Hematopoietic multipotent progenitor cell treated with erythropoietin and hydrocortisone succinate and interleukin-3 and kit ligand, for 8 days (in vitro differentiated cells): ENCODE measurements at regions not wholly inside any gene's neighbourhood (a gene's known extent, or its start where the extent isn't known, plus 50 kb on each side); places are given as distances from the start of the nearest gene placed in this dataset.

Experiments used
- DNase-seq: peaks from one replicate; pipeline ENCODE4 v3.0.0-alpha.2; 2015

GRCh38 chr1:62917314-62917713 is 133.4 kb downstream of the ATG4C start:
- DNase-seq, result no peak

DNA sequence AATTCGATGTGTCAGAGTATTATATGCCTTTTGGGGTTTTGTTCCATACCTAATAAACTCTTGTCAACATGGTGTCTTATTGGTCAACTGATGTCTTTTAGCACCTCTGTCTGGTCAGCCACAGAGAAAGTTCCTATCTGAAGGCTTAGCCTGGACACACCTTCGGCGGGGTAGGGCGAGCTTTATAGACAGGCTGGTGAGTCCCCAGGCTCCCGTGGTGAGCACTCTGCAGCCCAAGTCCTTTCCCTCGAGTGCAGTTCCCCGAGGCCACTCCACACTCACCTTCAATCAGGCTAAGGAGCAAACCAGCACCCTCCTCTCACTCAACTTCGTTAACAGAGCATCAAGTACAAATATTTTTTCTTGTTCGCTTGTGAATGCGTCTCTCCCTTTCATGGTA is 133.9 kb downstream of the ATG4C start:
- no peak for DNase-seq

DNA sequence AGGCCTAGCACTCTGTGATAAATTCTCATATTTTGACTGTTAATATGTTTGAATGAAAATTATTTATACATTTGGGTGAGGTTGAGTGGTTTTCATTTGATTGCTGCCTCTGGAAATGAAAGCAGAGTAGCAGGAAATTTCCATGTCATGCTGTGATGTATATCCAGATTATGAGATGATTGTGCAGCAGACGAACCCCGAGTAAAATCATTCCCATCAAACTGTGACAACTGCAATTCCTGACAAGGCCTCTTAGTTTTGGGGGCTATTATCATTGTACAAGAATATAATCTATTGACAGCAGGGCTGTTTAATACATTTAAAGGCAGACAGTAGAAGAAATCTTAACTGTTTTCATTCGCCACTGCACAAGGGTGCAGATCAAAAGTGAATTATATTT is 134.8 kb downstream of the ATG4C start:
- DNase-seq, result no peak

DNA sequence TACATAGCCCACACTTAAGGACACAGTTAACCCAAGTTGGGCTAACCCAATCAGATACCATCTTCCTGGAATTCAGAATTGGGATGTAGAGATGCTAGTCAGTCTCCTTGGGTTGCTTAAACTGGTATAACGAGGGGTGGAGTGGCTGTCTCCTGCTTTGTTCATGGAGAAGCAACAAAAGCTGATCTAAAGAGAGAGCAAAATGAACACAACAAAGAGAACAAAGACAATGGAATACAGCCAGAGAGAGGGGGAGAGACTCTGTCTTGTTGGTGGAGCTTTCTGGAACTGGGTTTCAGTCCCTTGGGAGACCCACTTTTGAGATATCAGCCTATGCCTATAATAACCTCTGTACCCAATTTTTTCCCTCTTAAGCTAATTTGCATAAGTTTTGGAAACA is 138.1 kb downstream of the ATG4C start:
- no peak for DNase-seq

GRCh38 chr1:62924983-62925790 is 141.3 kb downstream of the ATG4C start:
- no peak for DNase-seq

DNA sequence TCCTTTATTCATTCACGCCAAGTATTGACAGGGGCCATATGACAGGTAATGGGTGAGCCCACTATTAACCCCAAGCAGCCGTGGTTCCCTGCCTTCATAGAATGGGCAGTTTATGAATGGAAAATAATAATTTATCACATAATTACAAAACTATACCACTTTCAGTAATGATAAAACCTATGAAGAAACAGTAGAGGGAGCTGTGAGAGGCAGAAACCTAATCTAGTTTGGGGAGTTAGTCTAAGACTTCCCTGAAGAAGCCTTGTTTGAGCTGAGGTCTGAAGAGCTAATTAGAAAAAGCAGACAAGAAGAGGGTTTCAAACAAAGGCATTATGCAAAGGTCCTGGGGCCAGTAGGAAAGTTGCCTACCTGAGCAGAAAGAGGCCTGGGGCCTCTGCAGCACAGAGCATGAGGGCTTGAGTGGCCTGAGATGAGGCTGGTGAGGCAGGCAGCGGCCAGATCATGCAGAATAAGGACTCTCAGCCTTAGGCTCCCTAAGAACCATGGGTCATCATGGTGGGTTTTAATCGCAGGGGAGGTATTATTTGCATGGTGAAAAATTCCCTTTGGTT is 142.8 kb downstream of the ATG4C start:
- DNase-seq, result no peak

DNA sequence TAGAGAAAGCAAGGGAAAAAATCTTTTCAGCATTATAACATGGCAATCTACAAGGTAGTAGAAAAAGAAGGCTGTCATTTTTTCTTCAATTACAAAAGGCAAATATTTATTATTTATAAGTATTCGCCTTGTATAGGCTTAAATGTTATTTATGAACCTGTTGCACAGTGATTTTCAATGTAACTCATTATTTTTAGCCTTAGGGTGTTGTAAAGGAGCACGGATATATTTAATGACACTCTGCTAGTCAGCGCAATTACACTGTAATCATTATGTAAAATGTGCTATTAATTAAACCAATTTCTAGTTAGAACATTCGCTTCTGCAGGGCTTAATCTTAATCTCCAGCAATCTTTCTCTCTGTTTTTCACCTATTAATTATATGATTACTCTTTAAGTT is 145.0 kb downstream of the ATG4C start:
- no peak for DNase-seq

DNA sequence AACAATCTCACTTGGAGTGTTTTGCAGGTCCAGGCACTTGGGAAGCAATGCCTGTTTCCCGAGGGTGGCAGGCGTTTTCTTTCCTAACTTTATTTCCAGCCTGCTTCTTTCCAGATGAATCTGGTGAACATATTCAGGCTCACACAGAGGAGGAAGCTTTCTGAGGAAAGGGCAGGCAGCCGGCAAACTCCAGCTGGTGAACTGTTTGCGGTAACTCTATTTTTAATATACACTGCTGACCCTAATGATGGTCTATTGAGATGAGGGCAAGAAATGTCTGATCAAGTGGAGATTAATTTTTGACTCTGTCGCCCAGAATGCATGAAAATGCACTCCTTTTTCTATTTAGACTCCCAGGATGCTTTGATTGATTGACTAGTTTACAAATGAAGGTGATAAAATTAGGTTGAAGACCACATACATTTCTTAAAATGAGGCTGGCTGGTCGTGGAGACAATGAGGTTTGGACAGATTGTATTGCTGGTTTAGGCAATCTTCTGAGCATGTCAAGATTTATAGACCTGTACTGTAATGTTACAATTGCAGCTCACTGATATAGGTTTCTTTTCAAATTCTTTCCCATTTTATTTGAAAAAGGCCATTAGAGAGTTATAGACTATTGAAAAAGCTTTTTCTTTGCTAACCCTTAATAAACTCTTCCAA is 153.8 kb downstream of the ATG4C start:
- DNase-seq, result no peak

DNA sequence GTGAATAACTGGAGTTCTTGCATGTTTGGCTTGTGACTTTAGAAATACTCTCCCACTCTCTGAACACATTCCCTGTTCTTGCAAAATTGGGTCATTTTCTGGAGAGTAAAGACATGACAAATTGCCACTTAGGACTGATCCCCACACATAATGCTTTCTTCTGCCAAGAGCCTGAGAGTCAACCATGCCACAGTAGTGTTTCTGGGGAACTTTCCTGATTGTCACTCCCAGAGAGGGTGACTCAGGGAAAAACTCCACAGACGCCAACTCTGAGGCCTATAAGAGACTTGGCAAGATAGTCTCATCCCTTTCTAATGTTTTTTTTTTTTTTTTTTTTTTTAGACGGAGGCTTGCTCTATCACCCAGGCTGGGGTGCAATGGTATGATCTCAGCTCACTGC is 157.8 kb downstream of the ATG4C start:
- DNase-seq, result no peak

- no peak for DNase-seq
Observed at GRCh38 chr1:62946511-62946910, 162.6 kb downstream of the ATG4C start.

GRCh38 chr1:62951428-62951827 is 167.5 kb downstream of the ATG4C start:
- no peak for DNase-seq

- no peak for DNase-seq
Observed at GRCh38 chr1:62952596-62952995, 168.7 kb downstream of the ATG4C start.

- no peak for DNase-seq
Observed at GRCh38 chr1:62953633-62954032, 169.7 kb downstream of the ATG4C start.

GRCh38 chr1:62954758-62955157 is 170.8 kb downstream of the ATG4C start:
- DNase-seq, result no peak

GRCh38 chr1:62955666-62956065 is 171.7 kb downstream of the ATG4C start:
- no peak for DNase-seq

- no peak for DNase-seq
Observed at GRCh38 chr1:62962014-62962812, 178.3 kb downstream of the ATG4C start.

- peak; percentile 51 for DNase-seq
Observed at GRCh38 chr1:62962901-62963776, 179.2 kb downstream of the ATG4C start.

- DNase-seq, result no peak
Observed at GRCh38 chr1:62964141-62964540, 180.2 kb downstream of the ATG4C start.

- DNase-seq, result no peak
Observed at GRCh38 chr1:62967031-62967430, 183.1 kb downstream of the ATG4C start.

GRCh38 chr1:62977366-62977765 is 193.4 kb downstream of the ATG4C start:
- no peak for DNase-seq

GRCh38 chr1:62978741-62979140 is 194.8 kb downstream of the ATG4C start:
- DNase-seq, result no peak

- DNase-seq, result no peak
Observed at GRCh38 chr1:62981434-62981833, 197.5 kb downstream of the ATG4C start.
